ENCODE measurements at regions not wholly inside any gene's neighbourhood (a gene's known extent, or its start where the extent isn't known, plus 50 kb on each side); places are given as distances from the start of the nearest gene placed in this dataset.
"Not testable (repeated sequence)": the region's sequence is repeated elsewhere in the genome, so short reads cannot be mapped to it uniquely, and the experiment has no call there.

DNA sequence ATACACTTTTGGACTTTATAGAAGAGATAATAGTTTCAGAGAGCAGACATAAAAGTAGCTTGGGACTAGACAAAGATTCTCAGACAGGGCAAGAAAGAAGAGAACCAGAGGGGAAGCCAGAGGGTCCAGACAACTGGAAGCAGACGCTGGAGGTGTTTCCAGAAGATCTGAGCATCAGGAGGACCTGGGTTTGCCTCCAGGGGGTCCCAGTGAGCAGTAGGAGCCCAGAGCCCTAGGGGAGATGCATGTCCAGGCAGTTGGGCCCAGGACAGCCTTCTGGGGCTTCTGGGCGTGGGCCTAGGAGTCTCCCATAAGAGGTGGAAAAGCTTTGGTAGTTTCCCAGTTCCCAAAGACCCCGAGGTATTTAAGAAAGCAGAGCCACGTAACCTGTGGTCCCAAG lies 251.2 kb upstream of the ID2 start:
- DNase-seq: no peak

DNA sequence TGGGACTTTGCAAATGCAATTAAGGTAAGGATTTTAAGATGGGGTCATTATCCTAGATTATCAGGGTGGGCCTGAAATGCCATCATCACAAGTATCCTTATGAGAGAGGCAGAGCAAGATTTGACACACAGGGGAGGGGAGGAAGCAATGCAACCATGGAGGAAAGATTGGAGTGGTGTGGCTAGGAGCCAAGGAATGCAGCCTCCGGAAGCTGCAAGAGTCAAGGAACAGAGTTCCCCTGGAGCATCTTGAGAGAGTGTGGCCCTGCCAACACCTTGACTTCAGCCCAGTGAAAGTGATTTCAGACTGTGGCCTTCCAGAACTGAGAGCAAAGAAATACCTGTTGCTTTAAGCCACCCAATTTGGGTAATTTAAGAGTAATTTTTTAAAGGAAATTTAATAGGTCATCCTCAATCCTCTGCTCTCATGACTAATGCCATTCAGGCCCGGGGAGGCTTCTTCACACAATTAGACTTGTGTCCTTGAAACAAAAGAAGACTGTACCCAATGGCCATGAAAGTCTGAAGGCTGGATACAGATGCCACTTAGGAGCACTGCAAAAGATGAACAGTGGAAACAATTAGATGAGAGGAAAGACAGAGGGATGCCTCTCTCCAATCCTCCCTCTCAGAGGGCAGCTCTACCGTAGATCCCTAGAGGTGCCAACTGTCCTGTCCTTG lies 250.3 kb upstream of the ID2 start:
- DNase-seq: no peak

DNA sequence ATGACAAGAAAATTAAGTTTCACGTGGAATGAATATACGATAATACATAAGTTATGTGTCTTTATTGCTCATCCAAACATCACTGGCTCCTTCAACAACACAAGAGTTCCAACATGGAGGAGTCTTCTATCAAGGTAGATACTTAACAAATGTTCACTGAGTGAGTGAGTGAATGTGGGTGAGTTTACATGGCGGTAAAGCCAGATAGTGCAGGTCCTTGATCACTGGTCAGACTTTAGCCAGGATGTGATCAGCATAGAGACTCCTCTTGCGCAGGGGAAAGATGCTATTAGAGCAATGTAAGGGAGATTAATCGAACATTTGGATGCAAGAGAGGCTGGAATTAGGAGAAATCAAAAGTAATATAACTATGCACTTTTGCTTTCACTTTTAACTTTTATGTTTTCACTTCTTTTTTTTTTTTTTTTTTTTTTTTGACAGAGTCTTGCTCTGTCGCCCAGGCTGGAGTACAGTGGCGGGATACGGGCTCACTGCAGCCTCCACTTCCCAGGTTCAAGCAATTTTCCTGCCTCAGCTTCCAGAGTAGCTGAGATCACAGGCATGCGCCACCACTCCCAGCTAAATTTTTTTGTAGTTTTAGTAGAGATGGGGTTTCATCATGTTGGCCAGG lies 249.0 kb upstream of the ID2 start:
- DNase-seq: no peak

- no peak for DNase-seq
Measured at GRCh38 chr2:8433390-8433789, 248.5 kb upstream of the ID2 start.

GRCh38 chr2:8435608-8436007 lies 246.2 kb upstream of the ID2 start:
- no peak for DNase-seq

DNA sequence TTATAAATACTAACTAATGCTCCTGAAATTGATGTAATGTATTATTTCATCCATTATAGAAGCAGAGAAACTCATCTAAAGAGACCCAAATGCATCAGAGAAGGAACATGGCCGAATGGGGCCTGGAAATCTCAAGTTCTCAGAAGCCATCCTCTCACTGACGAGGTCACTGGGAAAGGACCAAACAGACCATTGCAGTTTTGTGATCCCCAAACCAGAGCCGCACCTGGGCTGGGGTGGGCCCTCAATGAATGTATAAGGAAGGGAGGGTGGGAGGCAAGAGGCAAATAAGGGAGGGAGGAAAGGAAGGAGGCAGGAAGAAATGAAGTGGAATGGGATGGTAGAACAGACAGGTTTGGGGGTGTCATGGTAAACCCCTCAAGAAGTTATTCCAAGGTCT lies 245.3 kb upstream of the ID2 start:
- no peak for DNase-seq

GRCh38 chr2:8437228-8437948 lies 244.5 kb upstream of the ID2 start:
- no peak for DNase-seq

GRCh38 chr2:8437949-8438400 lies 243.9 kb upstream of the ID2 start:
- no peak for DNase-seq

DNA sequence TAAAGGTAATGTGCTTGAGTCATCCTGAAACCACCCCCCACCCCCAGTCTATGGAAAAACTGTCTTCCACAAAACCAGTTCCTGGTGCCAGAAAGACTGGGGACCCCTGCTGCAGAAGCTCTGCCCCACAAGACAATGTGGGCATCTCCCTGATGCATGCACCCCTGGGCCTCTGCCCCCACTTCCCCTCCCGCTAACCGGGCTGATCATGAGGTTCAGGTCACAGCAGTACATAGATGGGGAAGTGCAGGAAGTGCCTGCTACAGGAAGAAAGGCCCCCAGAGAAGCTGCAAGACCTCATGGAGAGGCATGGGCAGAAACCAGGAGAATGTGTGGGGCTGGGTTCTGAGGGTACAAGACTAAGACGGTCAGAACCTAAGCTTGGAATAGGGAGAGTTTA lies 243.4 kb upstream of the ID2 start:
- DNase-seq: no peak

GRCh38 chr2:8438996-8439395 lies 242.9 kb upstream of the ID2 start:
- no peak for DNase-seq

DNA sequence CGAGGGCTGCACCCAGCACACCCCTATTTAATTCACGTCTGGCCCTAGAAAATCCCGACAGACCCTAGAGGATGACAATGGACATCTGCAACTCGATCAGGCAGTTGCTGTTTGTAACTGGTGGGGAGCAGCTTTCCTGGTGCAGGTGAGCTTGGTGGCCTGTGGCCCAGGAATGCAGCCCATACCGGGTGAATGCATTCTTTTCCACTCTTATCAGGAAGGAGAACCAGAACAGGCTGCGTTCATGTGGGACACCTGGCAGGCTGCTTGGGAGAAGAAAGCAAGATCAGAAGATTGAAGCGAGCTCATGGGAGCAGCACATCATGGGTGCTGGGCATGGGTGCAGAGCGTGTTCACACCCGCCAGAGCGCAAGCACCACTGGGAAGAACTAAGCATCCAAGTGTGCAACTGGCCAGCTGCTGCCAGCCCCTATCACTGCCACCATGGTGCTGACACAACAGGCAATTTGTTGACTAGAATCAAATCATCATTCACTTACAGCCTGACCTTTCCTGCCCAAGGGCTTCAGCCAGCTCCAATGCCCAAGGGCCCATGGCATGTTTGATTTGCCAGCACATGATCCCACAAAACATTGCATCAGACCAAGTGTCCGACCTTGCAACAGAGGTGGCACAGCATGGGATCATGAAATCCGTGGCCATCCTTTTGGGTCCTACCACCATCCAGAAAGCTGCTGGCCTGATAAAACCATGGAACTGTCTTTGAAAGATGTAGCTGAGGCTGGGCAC lies 241.7 kb upstream of the ID2 start:
- DNase-seq: no peak

- DNase-seq: no peak
Measured at GRCh38 chr2:8441371-8441770, 240.5 kb upstream of the ID2 start.

GRCh38 chr2:8441986-8442385 lies 239.9 kb upstream of the ID2 start:
- DNase-seq: no peak

DNA sequence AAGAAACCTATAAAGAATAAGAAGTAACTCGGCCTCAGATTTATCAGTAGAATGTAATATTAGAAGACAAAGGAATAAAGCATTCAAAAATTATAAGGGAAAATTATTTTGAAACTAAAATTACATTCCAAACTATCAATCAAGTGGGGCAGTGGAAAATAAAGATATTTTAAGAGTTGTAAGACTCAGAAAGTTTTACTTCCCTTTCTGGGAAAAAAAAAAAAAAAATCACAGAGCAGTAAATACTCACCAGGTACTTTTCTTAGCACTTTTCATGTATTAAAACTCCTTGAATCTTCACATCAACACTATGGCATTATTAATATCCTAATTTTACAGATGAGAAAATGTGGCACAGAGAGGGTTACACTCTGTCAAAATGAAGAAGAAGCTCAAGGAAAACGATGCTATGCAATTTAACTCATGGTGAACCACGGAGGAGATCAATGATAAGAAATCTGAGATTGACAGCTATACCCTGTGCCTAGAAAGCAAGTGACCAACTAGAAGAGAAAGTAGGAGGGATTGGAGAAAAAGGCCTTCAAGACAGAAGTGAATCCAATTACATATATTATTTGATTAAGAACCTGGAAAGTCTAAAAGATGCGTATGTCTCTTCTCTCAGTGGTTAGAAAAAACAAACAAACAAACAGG lies 238.9 kb upstream of the ID2 start:
- no peak for DNase-seq

DNA sequence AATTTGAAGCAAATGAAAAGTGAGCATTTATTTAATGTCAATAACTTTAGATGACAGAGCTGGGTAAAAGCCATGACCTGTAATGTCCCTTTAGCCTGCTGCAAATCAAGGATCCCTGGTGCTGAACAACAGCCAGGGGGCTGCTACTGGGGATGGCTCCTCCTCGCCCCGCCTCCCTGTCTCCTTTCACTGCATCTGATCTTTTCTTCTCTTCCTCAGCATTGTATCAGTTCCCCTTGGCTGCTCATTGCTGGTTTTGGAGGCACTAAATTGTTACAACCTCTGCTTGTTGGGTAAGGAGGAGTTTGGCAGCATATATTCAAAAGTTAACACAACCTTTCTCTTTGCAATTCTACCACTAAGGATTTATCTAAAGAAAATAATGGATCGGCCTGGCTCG lies 236.3 kb upstream of the ID2 start:
- DNase-seq: no peak

DNA sequence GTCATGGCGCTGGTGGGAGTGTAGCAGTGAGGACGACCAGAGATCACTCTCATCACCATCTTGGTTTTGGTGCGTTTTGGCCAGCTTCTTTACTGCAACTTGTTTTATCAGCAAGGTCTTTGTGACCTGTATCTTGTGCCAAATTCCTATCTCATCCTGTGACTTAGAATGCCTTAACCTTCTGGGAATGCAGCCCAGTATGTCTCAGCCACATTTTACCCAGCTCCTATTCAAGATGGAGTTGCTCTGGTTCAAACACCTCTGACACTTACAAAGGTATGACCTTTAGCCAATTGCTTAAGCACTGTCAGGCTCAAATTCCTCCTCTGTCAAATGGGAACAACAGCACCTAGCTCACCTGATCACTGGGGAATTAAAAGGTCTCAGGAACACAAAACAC lies 235.1 kb upstream of the ID2 start:
- DNase-seq: not testable (repeated sequence)

- DNase-seq: no peak
Measured at GRCh38 chr2:8447610-8448221, 234.1 kb upstream of the ID2 start.

DNA sequence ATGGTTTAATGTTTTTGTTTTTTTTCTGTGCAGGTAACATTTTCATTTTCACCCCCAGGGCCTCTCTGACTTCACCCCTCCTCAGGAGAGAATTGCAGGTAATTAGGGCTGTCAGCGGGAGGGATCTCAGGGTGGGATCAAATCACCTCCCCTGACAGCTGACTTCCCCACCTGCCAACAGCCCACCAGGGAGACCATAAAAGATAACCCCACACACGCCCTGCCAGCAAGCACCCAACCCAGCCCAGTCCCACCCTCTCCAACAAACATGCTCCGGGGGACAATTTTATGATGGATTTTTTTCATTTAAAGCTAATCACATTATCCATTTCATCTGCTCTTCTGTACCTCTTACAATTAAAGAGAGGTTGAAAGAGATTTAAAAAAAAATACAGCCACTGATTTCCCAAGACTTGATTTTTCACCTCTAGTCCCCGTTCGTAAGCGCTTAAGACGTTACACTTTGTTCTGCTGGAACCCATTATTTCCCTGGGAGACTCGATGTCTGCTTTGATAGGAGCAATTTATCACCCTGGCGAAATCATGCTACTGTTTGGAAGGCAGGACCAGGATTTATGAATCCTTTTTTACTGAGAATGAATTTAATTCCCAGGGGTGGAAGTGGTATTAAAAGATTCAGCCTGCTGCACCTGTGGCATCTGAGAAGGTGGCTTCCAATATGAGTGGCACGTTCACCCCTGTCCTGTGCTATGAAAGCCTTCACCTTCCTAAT lies 232.9 kb upstream of the ID2 start:
- DNase-seq: no peak

- DNase-seq: no peak
Measured at GRCh38 chr2:8451273-8451672, 230.6 kb upstream of the ID2 start.

GRCh38 chr2:8452296-8452695 lies 229.6 kb upstream of the ID2 start:
- DNase-seq: no peak

DNA sequence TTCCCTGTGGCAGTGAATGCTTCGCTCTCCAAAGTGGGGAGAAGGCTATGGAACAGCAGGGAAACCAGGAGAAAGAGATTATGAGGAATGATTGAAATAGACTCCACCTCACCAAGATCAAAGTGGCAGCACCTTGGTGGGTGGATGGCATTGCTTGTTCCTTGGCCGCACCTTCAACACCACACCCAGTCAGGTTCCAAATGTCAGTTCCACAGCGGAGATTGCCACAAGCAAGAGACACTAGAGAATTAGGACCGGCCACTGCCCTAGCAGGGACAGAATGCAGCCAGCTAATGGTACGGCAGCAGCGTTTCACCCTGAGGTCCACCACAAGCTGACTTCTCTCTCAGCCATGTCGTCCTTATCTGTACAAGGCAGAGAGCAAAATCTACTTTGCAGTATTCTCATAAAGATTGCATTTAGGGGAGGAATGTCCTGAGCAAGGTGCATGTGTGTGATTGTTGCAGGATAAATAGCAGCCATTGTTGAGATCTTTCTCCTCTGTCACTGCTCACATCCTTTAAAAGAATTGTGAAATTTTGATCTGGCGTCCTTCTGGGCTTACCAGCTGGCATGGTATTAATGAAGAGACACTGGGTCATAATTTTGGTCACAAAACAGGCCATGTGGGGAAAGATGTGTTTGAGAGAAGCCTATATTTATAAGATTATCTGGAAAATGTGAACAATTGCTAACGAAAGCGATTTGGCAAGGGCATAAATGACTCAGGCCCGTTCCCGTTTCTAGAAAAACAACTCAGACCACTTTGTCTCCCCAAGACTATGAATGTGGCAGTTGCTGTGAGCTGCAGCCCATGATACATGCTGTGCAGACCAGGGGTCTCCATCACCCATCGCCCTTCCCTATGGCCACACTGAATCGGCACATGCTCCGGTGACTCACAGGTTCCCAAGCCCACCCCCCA lies 228.6 kb upstream of the ID2 start:
- DNase-seq: no peak
